BJ (cell line): ENCODE measurements at regions not wholly inside any gene's neighbourhood (a gene's known extent, or its start where the extent isn't known, plus 50 kb on each side); places are given as distances from the start of the nearest gene placed in this dataset.

Experiments
- CTCF ChIA-PET: fragments of 350-600 bp; formaldehyde crosslinking; extraction: SDS; loops from one replicate; lab custom pipeline; 2021; ENCODE audit warnings: antibody characterized with exemption, inconsistent platforms; lab: Yijun Ruan, JAX
- POLR2A ChIA-PET: fragments of 300-600 bp; sonication (Branson Sonifier 250); formaldehyde crosslinking; extraction: SDS; loops from one replicate; lab custom pipeline; 2021; ENCODE audit warnings: antibody characterized with exemption; lab: Charles Lee
- DNase-seq: peaks from one replicate; pipeline ENCODE4 v3.0.0-alpha.2; 2011; ENCODE audit warnings: low read depth
- H3K27me3 ChIP-seq: 2 replicates; pipeline ENCODE4 v1.6.0; 2011; ENCODE audit warnings: low read length; ENCODE audit not compliant: control insufficient read depth, insufficient read depth
- H3K36me3 ChIP-seq: 2 replicates; pipeline ENCODE4 v1.5.1; 2011; ENCODE audit warnings: low read length; ENCODE audit not compliant: control insufficient read depth, insufficient read depth
- H3K4me3 ChIP-seq: 2 replicates; pipeline ENCODE4 v1.5.1; 2011; ENCODE audit warnings: low read depth, mild to moderate bottlenecking, control low read depth, low read length
- TF ChIP-seq, protein P1 (sequence below): IDR thresholded peaks from 2 replicates; pipeline ENCODE4 v1.5.1; 2011; ENCODE audit warnings: low read depth, mild to moderate bottlenecking, control low read depth, inconsistent platforms, low read length, moderate library complexity; ENCODE audit not compliant: insufficient read depth

DNA sequence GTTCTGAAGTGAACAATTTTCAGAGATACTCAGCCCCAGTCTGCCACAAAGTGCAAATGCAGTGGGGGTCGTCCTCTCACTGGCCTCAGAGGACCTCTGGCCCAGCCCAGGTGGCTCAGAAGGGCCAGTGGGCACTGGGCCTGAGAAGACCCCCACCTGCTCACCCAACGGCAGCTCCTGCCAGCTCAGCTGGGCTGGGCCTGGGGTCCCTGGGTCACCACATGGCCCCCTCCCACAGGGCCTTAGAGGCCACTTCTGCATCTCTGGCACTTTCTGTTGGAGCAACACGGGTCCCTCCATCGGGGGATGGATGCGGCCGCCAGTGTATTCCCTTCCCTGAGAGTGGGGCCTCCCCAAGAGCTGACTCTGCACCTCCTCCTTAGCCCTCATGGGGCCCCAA lies 262.7 kb upstream of the KCNH8 start:
- no peak for DNase-seq
- Histone ChIP-seq H3K4me3 (no peak overlapping the region), H3K27me3 (no peaks in the 10 kb centered on the region), H3K36me3 (no peaks in the 10 kb centered on the region)
- CTCF ChIA-PET = no interaction called here
- POLR2A ChIA-PET = no interaction called here
- TF ChIP-seq, protein P1, sequence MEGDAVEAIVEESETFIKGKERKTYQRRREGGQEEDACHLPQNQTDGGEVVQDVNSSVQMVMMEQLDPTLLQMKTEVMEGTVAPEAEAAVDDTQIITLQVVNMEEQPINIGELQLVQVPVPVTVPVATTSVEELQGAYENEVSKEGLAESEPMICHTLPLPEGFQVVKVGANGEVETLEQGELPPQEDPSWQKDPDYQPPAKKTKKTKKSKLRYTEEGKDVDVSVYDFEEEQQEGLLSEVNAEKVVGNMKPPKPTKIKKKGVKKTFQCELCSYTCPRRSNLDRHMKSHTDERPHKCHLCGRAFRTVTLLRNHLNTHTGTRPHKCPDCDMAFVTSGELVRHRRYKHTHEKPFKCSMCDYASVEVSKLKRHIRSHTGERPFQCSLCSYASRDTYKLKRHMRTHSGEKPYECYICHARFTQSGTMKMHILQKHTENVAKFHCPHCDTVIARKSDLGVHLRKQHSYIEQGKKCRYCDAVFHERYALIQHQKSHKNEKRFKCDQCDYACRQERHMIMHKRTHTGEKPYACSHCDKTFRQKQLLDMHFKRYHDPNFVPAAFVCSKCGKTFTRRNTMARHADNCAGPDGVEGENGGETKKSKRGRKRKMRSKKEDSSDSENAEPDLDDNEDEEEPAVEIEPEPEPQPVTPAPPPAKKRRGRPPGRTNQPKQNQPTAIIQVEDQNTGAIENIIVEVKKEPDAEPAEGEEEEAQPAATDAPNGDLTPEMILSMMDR = no peak

DNA sequence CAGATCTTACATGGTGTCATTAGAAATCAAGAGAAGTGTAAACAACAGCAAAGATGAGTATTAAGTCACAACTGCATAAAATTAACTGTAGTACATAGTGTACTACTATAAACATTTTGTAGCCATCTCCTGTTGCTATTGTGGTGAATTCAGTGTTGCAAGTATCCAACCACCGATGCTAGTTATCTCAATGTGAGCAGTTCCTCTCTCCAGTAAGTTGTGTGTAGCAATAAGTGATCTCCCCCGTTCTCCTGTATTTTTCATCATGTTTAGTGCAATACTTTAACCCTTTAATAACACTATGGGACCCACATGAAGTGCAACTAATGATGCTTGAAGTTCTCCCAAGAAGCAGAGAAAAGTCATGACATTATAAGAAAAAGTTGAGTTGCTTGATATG lies 264.7 kb upstream of the KCNH8 start:
- Histone ChIP-seq H3K4me3 (no peak overlapping the region), H3K36me3 (no peaks in the 10 kb centered on the region), H3K27me3 (no peaks in the 10 kb centered on the region)
- no peak for DNase-seq
- POLR2A ChIA-PET = no interaction called here
- TF ChIP-seq, protein P1 = no peak
- CTCF ChIA-PET = no interaction called here

DNA sequence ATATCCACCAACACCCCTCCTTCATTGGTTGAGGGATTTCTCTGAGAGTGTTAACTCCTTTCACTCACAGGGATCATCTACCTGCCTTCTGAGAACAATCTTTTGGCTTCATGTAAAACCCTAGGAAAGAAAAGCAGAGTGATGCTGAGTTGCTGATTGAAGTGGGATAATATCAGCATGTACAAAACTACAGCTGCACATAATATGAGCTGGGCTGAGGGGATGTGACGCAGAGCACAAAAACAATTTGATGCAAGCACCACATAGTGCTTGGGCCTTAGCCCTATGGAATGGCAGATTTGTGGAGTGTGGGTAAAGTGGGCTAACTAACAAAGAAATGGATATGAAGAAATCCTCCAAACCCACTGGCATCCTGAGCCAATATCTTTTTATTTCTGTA lies 267.6 kb upstream of the KCNH8 start:
- no peaks in the 10 kb centered on the region for H3K36me3 ChIP-seq
- TF ChIP-seq, protein P1 = no peak
- CTCF ChIA-PET = no interaction called here
- no peak overlapping the region for H3K4me3 ChIP-seq
- no peaks in the 10 kb centered on the region for H3K27me3 ChIP-seq
- POLR2A ChIA-PET = no interaction called here
- DNase-seq = no peak

DNA sequence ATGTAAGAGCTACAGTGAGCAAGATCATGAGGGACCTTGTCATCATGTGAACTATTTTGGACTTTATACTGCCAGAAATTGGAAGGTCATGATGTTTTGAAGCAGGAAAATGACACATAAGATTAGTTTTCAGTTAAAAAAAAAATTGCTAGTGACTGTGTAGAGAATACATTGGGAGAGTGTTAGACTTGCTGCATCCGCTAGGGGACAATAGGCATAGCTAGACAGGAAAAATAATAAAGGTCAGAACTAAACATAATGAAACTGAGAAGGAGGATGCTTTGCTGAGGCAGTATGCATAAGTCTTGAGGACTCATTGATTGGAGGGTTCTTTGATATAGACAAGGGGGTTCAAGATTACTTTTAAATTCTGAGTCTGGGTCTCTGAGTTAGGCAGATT lies 275.8 kb upstream of the KCNH8 start:
- POLR2A ChIA-PET = no interaction called here
- no peak for DNase-seq
- TF ChIP-seq, protein P1 = no peak
- no peaks in the 10 kb centered on the region for H3K36me3 ChIP-seq
- no peaks in the 10 kb centered on the region for H3K27me3 ChIP-seq
- H3K4me3 ChIP-seq = no peak overlapping the region
- CTCF ChIA-PET = interaction anchor here (0.6 to 1.4 kb wide), 2 partner anchors 19 to 771 kb away, joined by 3 read pairs; no protein-coding TSS in a partner anchor

DNA sequence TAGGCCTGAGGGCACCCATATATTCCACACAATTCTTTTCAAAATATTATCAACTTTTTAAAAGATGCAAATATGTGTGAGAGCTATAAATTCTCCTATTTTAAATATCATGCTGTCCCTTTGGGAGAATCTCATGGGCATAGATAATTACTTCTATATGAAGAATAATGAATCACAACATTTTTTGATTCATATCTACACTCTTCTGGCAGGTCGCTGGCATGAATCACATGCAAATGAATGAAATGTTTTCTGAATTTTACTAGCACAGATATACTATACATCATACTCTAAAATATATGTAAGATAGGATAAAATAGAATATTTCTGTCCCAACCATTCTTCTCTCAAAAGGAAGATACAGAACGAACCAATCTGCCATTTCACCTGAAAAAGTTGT lies 277.7 kb upstream of the KCNH8 start:
- H3K4me3 ChIP-seq = no peak overlapping the region
- no peaks in the 10 kb centered on the region for H3K27me3 ChIP-seq
- TF ChIP-seq, protein P1 = no peak
- ChIA-PET POLR2A (no interaction called here), CTCF (no interaction called here)
- DNase-seq = no peak
- H3K36me3 ChIP-seq = no peaks in the 10 kb centered on the region
